WTC11 (cell line): ENCODE measurements at regions not wholly inside any gene's neighbourhood (a gene's known extent, or its start where the extent isn't known, plus 50 kb on each side); places are given as distances from the start of the nearest gene placed in this dataset.

Experiments
- ATAC-seq: fragments of 200-7000 bp; cut with Tn5 transposase; 2 replicates; pipeline ENCODE4 v1.10.0; 2021; ENCODE audit warnings: mild to moderate bottlenecking, moderate library complexity
- CTCF ChIA-PET: fragments of 300-600 bp; sonication (Branson Sonifier 250); formaldehyde crosslinking; loops from one replicate; lab custom pipeline; 2021; ENCODE audit warnings: antibody characterized with exemption; lab: Charles Lee
- POLR2A ChIA-PET: fragments of 350-600 bp; sonication (Branson Sonifier 250); formaldehyde crosslinking; loops from one replicate; lab custom pipeline; 2021; ENCODE audit warnings: antibody characterized with exemption; lab: Charles Lee
- DNase-seq: peaks from one replicate; pipeline ENCODE4 v3.0.0; 2021; ENCODE audit warnings: low spot score
- H3K27ac Mint-ChIP-seq: 2 replicates; pipeline ENCODE4 v1.8.0; 2021; ENCODE audit warnings: mixed read lengths
- H3K27me3 Mint-ChIP-seq: 2 replicates; pipeline ENCODE4 v1.8.0; 2021; ENCODE audit warnings: low read depth, mild to moderate bottlenecking, moderate library complexity, mixed read lengths
- H3K36me3 Mint-ChIP-seq: 2 replicates; pipeline ENCODE4 v1.8.0; 2021; ENCODE audit warnings: mixed read lengths
- H3K4me1 Mint-ChIP-seq: 2 replicates; pipeline ENCODE4 v1.8.0; 2022; ENCODE audit warnings: mixed read lengths
- H3K4me3 Mint-ChIP-seq: 2 replicates; pipeline ENCODE4 v1.8.0; 2021; ENCODE audit warnings: mild to moderate bottlenecking, moderate library complexity, mixed read lengths
- H3K9me3 Mint-ChIP-seq: 2 replicates; pipeline ENCODE4 v1.8.0; 2021; ENCODE audit warnings: mixed read lengths
- ATF6 ChIP-seq: sonication (generic); formaldehyde crosslinking; IDR thresholded peaks from 2 replicates; pipeline ENCODE4 v1.8.1; 2023; ENCODE audit warnings: mild to moderate bottlenecking, missing genetic modification reagents
- CBFB ChIP-seq: sonication (generic); formaldehyde crosslinking; IDR thresholded peaks from 2 replicates; pipeline ENCODE4 v1.8.1; 2022; ENCODE audit warnings: mild to moderate bottlenecking, low read depth, missing genetic modification reagents
- E2F4 ChIP-seq: sonication (generic); formaldehyde crosslinking; IDR thresholded peaks from 2 replicates; pipeline ENCODE4 v1.8.1; 2022; ENCODE audit warnings: low read depth, mild to moderate bottlenecking, moderate library complexity, missing genetic modification reagents, borderline replicate concordance
- E2F5 ChIP-seq: sonication (generic); formaldehyde crosslinking; IDR thresholded peaks from 2 replicates; pipeline ENCODE4 v1.8.1; 2022; ENCODE audit warnings: mild to moderate bottlenecking, moderate library complexity, missing genetic modification reagents
- GTF2I ChIP-seq: fragments of 250-450 bp; sonication (Bioruptor Pico); conservative IDR thresholded peaks from 2 replicates; pipeline ENCODE4 v1.4.0; 2021; ENCODE audit warnings: mild to moderate bottlenecking
- NFYB ChIP-seq: sonication (generic); formaldehyde crosslinking; conservative IDR thresholded peaks from 2 replicates; pipeline ENCODE4 v1.8.0; 2022; ENCODE audit warnings: low read depth, missing genetic modification reagents
- SOX15 ChIP-seq: fragments of 250-450 bp; sonication (Bioruptor Pico); IDR thresholded peaks from 2 replicates; pipeline ENCODE4 v1.9.0; 2021; ENCODE audit warnings: mild to moderate bottlenecking
- USF1 ChIP-seq: sonication (generic); formaldehyde crosslinking; IDR thresholded peaks from 2 replicates; pipeline ENCODE4 v1.8.0; 2022; ENCODE audit warnings: mild to moderate bottlenecking, missing genetic modification reagents
- ZNF232 ChIP-seq: sonication (generic); formaldehyde crosslinking; IDR thresholded peaks from 2 replicates; pipeline ENCODE4 v1.8.0; 2022; ENCODE audit warnings: mild to moderate bottlenecking, missing genetic modification reagents
- ZNF263 ChIP-seq: sonication (generic); formaldehyde crosslinking; IDR thresholded peaks from 2 replicates; pipeline ENCODE4 v1.8.1; 2022; ENCODE audit warnings: low read depth, mild to moderate bottlenecking, moderate library complexity, missing genetic modification reagents
- ZNF423 ChIP-seq: fragments of 250-450 bp; sonication (Bioruptor Pico); IDR thresholded peaks from 2 replicates; pipeline ENCODE4 v2.1.2; 2022; ENCODE audit warnings: mild to moderate bottlenecking, moderate library complexity
- ZNF425 ChIP-seq: fragments of 250-450 bp; sonication (Bioruptor Pico); conservative IDR thresholded peaks from 2 replicates; pipeline ENCODE4 v1.9.0; 2021; ENCODE audit warnings: mild to moderate bottlenecking

GRCh38 chr10:130631142-130632096 is 495.2 kb downstream of the GLRX3 start:
- H3K4me3 Mint-ChIP-seq = no peak overlapping the region
- peaks cover 76% of the 10 kb centered on the region for H3K36me3 Mint-ChIP-seq
- H3K9me3 Mint-ChIP-seq = peaks cover 91% of the 10 kb centered on the region
- no peak for ATAC-seq
- TF ChIP-seq E2F5 (no peak), ZNF232 (CRISPR knock-in tag) (no peak), USF1 (CRISPR knock-in tag) (no peak), CBFB (no peak)
- no peak overlapping the region for H3K27ac Mint-ChIP-seq
- ChIA-PET POLR2A (no interaction called here), CTCF (no interaction called here)
- H3K27me3 Mint-ChIP-seq = peaks cover 5% of the 10 kb centered on the region; the same call in 1 of the 2 replicates
- H3K4me1 Mint-ChIP-seq = no peaks in the 10 kb centered on the region
- no peak for DNase-seq

GRCh38 chr10:130634816-130635215 is 498.6 kb downstream of the GLRX3 start:
- H3K4me1 Mint-ChIP-seq = no peaks in the 10 kb centered on the region
- peaks cover 89% of the 10 kb centered on the region for H3K9me3 Mint-ChIP-seq
- CTCF ChIA-PET = no interaction called here

GRCh38 chr10:130635528-130635927 is 499.3 kb downstream of the GLRX3 start:
- Mint-ChIP-seq H3K27ac (no peak overlapping the region), H3K9me3 (peaks cover 91% of the 10 kb centered on the region), H3K27me3 (peaks cover 6% of the 10 kb centered on the region), H3K4me1 (no peaks in the 10 kb centered on the region), H3K36me3 (peaks cover 82% of the 10 kb centered on the region), H3K4me3 (no peak overlapping the region)
- no peak for DNase-seq
- ChIA-PET CTCF (no interaction called here), POLR2A (no interaction called here)
- TF ChIP-seq ZNF263 (CRISPR knock-in tag) = no peak
- no peak for ATAC-seq

More at GRCh38 chr10:130634816-130635215, 498.6 kb downstream of the GLRX3 start:
- Mint-ChIP-seq H3K36me3 (peaks cover 79% of the 10 kb centered on the region), H3K27me3 (peaks cover 3% of the 10 kb centered on the region), H3K27ac (no peak overlapping the region), H3K4me3 (no peak overlapping the region)
- no peak for ATAC-seq
- no peak for DNase-seq
- no peak for TF ChIP-seq ZNF423 (CRISPR knock-in tag)
- POLR2A ChIA-PET = no interaction called here

GRCh38 chr10:130636313-130636930 is 500.2 kb downstream of the GLRX3 start:
- Mint-ChIP-seq H3K4me3 (no peak overlapping the region), H3K27me3 (peaks cover 10% of the 10 kb centered on the region), H3K9me3 (peaks cover 91% of the 10 kb centered on the region), H3K36me3 (peaks cover 85% of the 10 kb centered on the region)
- no peak for DNase-seq
- no peak for ATAC-seq
- POLR2A ChIA-PET = no interaction called here
- TF ChIP-seq NFYB (CRISPR knock-in tag) (no peak), GTF2I (CRISPR knock-in tag) (no peak), SOX15 (CRISPR knock-in tag) (no peak)
- TF ChIP-seq, all 79 proteins: peak for 0
- Mint-ChIP-seq H3K4me1 (no peaks in the 10 kb centered on the region), H3K27ac (no peak overlapping the region)
- CTCF ChIA-PET = no interaction called here

GRCh38 chr10:130637089-130637676 is 501.0 kb downstream of the GLRX3 start:
- no peak for ATAC-seq
- peaks cover 13% of the 10 kb centered on the region for H3K27me3 Mint-ChIP-seq
- TF ChIP-seq ZNF425 (CRISPR knock-in tag) (no peak), E2F4 (CRISPR knock-in tag) (no peak), ATF6 (CRISPR knock-in tag) (no peak)

More at GRCh38 chr10:130637089-130637676, 501.0 kb downstream of the GLRX3 start:
- Mint-ChIP-seq H3K4me3 (no peak overlapping the region), H3K4me1 (no peaks in the 10 kb centered on the region), H3K9me3 (peaks cover 90% of the 10 kb centered on the region), H3K36me3 (peaks cover 86% of the 10 kb centered on the region), H3K27ac (no peak overlapping the region)
- DNase-seq = no peak
- POLR2A ChIA-PET = no interaction called here
- CTCF ChIA-PET = no interaction called here
